Middle frontal gyrus (tissue), 1 donor: ENCODE measurements at regions not wholly inside any gene's neighbourhood (a gene's known extent, or its start where the extent isn't known, plus 50 kb on each side); places are given as distances from the start of the nearest gene placed in this dataset.
"Not testable (repeated sequence)": the region's sequence is repeated elsewhere in the genome, so short reads cannot be mapped to it uniquely, and the experiment has no call there.

ENCODE experiments used
- DNase-seq: peaks from one replicate; pipeline ENCODE4 v3.0.0-alpha.2; 2015; ENCODE audit warnings: low spot score; ENCODE audit errors: extremely low spot score

- not testable (repeated sequence) for DNase-seq
These were observed 842.8 kb upstream of the COBL start for GRCh38 chr7:52159421-52159820.

- DNase-seq = no peak
These were observed 837.8 kb upstream of the COBL start for GRCh38 chr7:52154382-52154781.

DNA sequence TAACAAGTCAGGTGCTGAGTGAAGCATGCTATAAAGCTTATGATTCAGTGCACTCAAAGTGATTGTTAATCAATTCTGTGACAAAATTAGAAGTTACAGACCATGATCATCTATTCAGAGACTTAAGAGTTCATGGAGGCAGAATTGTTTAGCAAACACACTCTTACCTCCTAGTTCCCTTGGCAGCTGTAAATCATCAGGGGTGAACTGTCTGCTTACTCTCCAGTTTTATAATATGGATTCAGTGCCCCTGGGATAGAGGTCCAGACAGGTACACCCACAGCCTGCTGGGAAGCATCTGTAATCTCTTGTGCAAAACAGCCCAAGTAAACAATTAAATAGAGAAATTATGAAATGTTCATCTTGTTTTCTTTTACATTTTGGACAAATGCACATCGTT is 835.0 kb upstream of the COBL start:
- DNase-seq = no peak

GRCh38 chr7:52150952-52151351 is 834.3 kb upstream of the COBL start:
- no peak for DNase-seq

DNA sequence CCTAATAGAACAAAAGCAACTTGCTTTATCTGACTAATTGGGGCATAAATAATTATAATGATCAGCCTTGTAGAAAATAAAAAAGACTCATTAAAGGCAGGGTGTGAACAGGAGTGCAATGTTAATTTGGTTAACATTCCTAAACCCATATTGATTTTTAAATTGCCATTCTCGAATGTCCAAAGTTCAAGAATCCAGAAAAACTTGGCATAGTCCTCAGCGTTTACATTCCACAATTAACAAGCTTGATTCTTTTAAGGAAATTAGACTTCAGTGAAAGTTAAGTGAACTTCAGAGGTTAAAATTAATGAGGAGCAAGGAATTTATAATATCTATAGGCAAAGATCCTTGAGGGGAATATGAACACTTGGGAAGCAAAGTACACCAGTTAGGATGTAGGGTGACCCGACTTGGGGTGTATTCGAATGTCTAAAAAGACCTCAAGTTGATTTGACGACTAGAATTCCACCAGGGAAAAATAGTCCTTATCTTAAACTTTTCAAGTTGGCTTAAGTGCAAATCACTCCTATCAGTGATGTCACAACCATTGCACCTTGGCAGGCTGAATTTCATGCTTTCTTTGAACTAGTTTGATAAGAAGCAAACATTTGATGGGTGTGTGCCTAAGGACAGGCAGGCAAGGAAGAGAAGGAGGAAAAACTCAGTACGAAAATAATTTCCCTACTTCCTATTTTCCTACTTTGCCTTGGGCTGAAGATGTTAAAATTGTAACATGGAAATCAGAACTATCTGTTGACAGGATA is 830.4 kb upstream of the COBL start:
- no peak for DNase-seq

DNA sequence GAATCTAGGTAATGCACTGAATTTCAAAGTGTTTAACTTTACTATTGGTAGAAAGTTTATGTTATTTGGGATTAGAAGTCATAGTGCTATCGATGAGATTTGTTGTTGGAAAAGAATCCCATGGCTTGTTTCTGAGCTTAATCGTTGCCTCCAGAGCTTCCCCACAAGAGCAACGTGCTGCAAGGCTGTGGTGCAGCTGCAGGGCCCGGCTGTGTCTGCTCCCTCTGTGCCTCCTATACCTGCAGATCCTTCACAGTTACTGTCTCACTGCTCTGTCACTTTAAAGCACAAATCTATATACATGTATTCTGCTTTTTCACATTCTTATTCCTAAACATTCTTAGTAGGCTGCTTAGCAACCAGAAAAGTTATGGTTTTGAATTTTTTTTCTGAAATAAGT is 826.6 kb upstream of the COBL start:
- no peak for DNase-seq

DNA sequence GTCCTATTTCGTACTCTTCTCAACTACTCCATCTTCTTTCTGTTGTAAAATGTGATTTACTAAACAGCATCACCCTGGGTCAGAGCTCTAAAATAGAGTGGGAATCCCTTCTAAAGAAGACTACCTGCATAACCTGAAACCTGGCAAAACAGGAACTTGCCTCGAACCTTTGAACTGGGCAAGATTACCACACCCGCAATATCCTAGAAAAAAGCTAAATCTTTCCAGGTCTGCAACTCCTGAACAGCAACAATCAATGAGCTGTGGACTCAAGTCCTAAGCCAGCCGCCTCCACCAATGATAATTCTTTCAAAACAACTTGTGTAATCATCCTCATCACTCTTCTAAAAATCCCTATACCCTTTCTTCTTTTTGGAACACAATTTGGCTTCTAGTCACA is 824.2 kb upstream of the COBL start:
- no peak for DNase-seq

- DNase-seq = no peak
These were observed 818.8 kb upstream of the COBL start for GRCh38 chr7:52135403-52135802.

DNA sequence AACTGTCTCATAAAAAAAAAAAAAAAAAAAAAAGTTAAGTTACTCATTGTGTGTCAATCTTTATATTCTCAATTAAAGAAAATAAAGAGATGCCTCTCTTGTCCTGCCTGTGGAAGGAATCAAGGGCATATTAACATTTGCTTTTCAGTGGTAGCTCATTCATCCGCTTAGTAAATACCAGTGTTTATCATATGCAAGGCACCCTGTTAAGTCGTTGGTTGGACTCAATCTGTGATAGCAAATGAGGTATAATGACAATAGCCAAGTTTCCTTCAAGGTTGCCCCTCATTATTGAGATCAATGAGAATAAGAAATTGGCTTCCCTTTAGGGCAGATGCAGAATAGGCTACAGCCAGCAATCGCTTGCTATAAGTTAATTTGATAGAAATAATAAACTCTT is 812.7 kb upstream of the COBL start:
- no peak for DNase-seq

GRCh38 chr7:52120912-52121311 is 804.3 kb upstream of the COBL start:
- no peak for DNase-seq

DNA sequence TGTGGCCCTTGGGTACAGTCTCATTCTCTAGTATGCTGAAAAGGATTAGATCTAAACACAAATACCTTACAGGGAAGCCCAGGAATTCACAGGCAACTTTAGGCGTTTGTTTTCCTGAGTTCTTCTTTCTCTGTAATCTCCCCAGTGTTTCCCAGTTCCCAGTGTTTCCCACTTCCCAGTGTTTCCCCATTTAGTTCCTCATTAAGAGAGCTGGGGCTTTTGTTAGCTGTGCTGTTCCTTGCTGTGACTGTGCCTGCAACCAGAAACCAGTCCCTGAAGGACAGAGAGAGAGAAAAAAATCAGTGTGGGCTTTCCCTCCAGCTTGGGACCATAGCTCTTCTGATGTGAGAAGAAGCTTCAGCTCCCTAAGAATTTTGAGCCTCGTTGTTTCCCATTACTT is 802.9 kb upstream of the COBL start:
- DNase-seq = no peak

- no peak for DNase-seq
These were observed 797.9 kb upstream of the COBL start for GRCh38 chr7:52114509-52114908.

- no peak for DNase-seq
These were observed 797.4 kb upstream of the COBL start for GRCh38 chr7:52114056-52114455.

DNA sequence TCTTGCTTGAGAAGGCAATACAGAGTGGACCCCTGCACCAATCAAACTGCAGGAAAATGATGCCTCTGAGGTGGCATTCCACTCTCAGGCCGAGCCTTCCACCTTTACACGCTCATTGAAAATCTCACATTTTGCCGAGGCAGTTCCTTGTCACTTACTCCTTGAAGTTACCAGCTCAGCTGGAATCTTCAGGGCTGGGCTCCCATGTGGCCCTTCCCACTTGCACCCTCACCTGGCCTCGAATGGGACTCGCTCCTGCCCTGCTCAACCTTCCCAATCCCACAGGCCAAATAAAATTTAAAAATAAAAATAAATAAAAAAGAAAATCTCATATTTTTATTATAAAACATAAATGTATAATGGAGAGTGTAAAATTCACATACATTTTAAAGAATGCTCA is 790.7 kb upstream of the COBL start:
- DNase-seq = no peak

DNA sequence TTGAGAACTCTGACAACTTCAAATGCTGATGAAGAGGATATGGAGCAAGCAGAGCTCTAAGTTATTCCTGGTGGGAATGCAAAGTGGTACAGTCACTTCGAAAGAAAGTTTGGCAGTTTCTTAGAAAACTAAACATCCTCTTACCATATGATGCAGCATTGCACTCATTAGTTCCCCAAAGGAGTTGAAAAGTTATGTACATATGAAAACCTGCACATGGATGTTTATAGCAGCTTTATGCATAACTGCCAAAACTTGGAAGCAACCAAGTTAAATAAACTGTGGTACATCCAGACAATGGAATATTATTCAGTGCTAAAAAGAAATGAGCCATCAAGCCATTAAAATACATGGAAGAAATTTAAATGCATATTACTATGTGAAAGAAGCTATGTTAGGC is 779.3 kb upstream of the COBL start:
- no peak for DNase-seq

- DNase-seq = no peak
These were observed 775.4 kb upstream of the COBL start for GRCh38 chr7:52091996-52092395.

DNA sequence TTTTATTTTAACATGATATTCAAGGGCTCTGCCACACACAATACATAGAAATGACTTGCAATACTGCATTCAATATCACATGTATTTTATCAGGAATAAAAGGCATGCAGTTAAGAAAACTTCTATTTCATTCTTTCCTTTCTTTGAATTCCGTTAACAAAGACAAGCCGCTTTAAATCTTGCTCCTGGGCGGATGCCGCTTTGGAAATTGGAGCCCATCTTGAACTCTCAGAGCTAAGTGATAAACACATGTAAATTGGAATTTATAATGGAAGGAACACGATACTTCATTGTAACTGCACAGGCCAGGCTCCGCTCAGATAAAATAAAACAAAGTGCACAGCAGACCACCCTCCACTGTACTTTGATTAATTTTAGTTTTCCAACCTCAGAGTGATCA is 774.5 kb upstream of the COBL start:
- DNase-seq = no peak

GRCh38 chr7:52088008-52088901 is 771.6 kb upstream of the COBL start:
- no peak for DNase-seq

DNA sequence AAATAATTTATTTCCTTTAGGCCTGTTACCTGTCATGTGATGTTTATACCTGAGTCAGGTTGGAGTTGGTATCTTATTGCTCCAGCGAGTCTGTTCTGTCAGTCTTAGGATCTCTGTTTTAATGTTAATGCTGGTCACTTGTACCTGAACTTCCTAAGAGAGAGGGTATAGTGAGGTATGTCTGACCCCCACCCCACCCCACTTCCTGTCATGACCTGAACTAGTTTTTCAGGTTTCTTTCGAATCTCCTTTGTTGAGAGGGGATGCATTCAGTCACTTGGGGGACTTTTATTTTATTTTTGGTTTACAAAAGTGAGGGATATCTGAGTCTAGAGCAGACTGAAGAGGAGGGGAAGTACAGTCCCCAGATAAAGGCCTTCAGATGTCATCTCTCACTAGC is 769.0 kb upstream of the COBL start:
- no peak for DNase-seq

- no peak for DNase-seq
These were observed 763.9 kb upstream of the COBL start for GRCh38 chr7:52080493-52080892.

DNA sequence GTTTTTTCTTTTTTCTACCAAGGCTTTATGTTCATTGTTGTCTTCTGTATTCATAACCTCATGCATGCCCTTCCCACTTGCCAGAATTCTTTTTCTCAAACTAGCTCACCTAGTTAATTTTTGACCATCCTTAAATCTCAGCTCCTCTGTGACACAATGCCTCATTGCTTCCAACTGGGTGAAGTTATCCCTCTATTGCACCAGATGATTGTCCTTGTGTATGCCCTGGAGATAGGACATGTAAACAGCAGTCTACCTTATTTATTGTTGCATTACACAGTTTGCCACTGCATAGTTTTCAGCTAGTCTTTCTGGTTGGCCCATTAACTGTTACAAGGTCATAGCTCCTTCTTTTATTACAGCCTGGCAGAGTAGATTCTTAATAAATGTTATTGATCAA is 763.1 kb upstream of the COBL start:
- DNase-seq = no peak

DNA sequence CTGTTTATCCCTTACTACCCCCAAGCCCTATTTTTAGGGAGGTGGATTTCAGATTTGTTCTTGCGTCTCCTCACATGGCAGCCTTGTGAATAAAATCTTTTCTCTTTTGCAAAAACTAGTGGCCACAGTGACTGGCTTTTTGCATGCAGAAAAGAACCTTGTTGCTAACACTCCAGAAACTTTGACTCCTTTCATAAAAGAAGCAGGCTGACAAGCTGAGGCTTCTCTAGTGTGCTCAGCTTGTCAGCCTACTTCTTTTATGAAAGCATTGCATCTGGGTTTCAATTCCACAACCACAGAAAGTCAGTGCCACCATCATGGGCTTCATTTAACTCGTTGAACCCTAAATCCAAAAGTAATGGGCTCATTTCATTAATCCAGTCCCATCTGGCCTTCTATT is 761.0 kb upstream of the COBL start:
- no peak for DNase-seq

- DNase-seq = no peak
These were observed 758.3 kb upstream of the COBL start for GRCh38 chr7:52074912-52075311.
